Dermis blood vessel endothelial cell (primary cell): ENCODE measurements at regions not wholly inside any gene's neighbourhood (a gene's known extent, or its start where the extent isn't known, plus 50 kb on each side); places are given as distances from the start of the nearest gene placed in this dataset.
A peak's percentile ranks its signal among the peaks of the same experiment; 100 is the strongest.
"Not testable (repeated sequence)": the region's sequence is repeated elsewhere in the genome, so short reads cannot be mapped to it uniquely, and the experiment has no call there.

ENCODE experiments used
- DNase-seq: peaks from one replicate; pipeline ENCODE4 v3.0.0; 2010

DNA sequence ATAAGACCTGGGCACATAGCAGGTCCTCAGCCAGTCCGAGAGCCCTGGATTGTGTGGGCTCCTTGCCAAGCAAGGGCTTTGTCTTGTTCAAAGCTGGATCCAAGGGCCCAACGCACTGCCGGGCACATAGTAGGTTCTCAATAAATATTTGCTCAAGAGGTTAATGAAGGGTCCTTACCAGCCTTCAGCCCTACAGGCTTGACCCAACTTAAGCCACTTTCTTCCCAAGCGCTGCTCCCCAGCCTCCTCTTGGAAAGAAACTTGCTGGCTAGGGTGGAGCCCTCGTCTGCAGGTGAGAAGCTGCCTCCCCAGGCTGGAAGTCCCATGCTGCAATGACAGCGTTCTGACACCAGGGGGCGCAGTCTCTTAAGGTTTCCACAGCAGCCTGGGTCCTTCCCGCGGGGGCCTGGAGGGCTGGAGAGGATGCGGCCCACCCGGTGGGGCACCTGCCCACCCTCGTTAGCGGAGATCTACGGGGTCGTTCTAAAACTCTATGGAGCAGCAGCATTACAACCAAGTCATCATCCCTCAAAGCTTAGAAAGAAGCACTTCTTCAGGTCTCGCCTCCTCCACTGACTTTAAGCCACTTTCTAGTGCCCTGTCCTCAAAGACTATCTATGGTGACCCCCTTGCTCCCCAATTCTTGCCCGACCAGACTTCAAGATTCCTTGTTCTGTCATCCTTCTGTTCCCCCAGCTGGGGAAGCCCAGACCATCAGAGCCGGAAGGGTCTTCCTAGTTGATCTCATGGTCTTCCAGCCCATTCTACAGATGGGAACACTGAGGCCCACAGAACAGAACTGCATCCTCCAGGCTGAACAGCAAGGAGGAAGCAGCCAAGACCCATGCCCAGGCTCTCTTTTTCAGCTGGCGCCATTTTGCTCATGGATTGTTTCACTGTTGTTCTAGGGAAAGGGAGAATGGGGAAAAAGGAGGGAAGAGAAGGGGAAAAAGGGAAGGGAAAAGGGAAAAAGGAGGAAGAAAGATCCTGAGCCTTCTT, 115.4 kb downstream of the LHX2 start:
- DNase-seq, result peak; percentile 86

GRCh38 chr9:124128568-124129166, 117.1 kb downstream of the LHX2 start:
- no peak for DNase-seq

DNA sequence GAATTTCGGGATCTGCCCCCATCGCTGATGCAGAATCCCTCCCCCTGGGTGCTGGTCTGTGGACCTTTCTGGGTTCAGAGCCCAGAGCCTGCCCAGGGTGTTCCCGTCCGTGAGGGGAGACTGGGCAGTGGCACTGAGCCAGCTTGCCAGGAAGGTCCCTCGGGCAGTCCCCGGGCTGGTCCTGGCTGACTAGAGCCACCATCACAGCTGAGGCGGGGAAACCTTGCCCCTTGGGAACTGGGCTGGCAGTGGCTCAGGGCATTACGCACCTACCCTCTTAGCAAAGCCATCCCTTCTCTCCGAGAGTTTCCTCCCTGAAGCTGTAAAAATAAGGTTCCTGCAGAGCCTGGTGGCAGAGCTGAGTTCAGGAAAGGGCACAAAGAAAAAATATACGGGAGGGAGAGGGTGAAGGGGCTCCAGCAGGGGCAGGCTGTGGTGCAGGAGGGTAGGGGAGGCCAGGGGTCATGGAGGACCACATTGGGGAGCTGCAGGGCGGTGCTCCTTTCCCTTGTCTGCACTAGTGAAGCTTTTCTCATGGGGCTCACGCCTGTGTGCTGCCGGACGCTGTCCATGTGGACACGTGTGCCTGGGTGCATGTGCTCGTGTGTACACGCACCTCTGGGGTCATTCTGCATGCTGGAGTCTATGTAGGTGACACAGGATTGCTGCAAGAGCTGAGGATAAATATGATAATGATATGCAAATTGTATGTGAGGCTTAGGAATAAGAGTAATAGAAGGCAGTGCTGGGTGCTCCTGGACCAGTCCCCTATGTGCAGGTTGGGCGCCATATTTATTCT, 118.9 kb downstream of the LHX2 start:
- no peak for DNase-seq

GRCh38 chr9:124131518-124131917, 120.0 kb downstream of the LHX2 start:
- not testable (repeated sequence) for DNase-seq

- DNase-seq, result peak; percentile 58
Observed at GRCh38 chr9:124132671-124133147, 121.1 kb downstream of the LHX2 start.

DNA sequence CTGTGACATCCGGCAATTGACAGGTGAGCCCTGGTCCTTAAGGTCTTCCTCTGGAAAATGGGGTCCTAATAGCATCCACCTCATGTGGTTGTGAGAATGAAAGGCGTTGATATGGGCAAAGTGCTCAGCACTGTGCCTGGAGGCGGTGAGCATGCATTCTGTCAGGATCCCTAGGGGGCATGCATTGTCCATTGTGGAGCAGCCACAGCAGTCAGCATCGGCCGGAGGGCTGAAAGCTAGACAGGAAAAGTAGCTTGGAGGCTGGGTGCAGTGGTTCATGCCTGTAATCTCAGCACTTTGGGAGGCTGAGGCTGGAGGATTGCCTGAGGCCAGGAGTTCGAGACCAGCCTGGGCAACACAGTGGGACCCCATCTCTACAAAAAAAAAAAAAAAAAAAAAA, 122.2 kb downstream of the LHX2 start:
- DNase-seq, result peak; percentile 83

DNA sequence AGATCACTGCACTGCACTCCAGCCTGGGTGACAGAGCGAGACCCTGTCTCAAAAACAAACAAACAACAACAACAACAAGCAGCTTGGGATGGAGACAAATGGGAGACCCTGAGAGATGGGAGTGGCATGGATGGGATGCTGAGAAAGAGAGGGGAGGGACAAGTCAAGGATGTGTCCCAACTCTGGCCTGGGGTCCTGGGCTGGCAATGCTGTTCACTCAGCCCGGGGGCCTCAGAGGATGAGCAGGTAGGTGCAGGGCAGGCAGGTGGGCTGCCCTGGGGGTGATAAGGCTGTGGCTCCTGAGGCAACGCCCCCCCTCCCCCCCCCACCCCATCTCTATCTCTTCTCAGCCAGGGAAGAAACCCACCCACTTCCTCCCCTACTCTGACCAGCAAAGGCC, 123.0 kb downstream of the LHX2 start:
- DNase-seq, result no peak

DNA sequence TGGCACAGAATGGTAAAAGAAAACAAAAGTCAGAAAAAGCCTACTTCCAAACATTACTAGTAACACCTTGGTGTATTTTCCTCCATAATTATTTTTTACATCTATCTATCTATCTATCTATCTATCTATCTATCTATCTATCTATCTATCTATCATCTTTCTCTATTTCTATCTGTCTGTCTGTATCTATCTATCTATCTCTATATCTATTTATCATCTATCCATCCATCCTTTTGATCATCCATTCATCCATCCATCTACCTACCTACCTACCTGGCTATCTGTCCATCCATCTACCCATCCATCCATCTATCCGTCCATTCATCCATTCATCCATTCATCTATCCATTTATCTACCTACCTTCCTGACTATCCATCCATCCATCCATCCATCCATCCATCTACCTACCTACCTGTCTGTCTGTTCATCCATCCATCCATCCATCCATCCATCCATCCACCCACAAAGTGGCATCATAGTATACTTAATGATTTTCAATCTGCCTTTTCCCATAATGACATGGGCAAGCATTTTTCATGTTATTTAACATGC, 121.9 kb upstream of the NEK6 start:
- no peak for DNase-seq

- DNase-seq, result no peak
Observed at GRCh38 chr9:124137009-124137943, 120.5 kb upstream of the NEK6 start.

DNA sequence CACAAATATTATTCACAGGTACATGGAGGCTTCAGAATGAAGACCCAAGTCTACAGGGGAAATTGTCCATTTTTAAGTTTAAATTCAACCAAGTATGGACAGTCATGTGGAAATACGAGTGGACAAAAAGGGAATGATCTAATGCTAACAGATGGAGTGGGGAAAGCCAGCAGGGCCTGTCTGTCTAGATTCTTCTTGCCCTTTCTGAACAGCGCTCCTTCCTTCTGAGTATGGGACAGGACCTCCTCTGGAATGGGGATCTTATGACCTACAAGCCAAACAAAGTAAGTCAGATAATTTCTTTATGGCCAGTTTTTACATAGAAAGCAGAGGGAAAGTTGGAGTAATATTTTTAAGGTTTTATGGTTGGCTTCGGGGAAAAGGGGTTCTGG, 119.8 kb upstream of the NEK6 start:
- DNase-seq, result no peak

DNA sequence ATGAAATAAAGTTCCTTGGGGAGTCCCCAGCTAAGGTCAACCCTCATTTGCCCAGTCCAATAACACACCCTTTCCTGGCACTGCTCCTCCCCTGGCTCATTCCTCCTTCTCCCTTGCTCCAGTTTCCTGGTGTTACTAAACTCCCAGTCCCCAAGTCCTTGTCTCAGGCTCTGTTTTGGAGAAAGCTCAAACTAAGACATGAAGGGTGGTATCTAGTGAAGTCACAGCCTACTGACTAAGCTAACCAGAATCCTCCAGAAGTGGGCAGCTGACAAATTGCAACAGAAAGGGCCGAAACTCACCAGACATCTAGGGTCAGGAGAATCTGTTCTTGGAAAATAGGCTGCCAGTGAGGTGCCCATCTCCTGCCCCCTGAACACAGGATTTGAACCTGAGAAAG, 118.7 kb upstream of the NEK6 start:
- DNase-seq, result no peak

GRCh38 chr9:124140941-124141568, 116.7 kb upstream of the NEK6 start:
- no peak for DNase-seq

GRCh38 chr9:124144561-124145123, 113.1 kb upstream of the NEK6 start:
- peak; percentile 84 for DNase-seq

GRCh38 chr9:124146031-124146561, 111.7 kb upstream of the NEK6 start:
- DNase-seq, result peak; percentile 68

- DNase-seq, result peak; percentile 19
Observed at GRCh38 chr9:124149992-124150391, 107.8 kb upstream of the NEK6 start.

GRCh38 chr9:124163760-124164255, 93.9 kb upstream of the NEK6 start:
- no peak for DNase-seq

DNA sequence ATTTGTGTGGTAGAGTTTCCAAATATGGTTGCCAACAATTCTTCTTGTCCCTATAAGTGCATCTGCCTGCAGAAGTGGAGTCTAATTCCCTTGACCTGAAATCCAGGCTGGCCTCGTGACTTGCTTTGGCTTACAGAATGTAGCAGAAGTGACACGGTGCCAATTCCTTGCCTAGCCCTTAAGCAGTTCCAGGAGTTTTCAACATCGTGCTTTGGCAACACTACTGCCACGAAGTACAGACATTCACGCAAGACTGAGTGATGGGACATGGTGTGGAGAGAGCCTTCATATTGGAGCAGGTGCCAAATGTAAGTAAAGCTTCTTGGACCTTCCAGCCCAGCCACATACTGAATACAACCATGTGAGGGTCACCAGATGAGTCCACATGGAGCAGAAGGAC, 92.9 kb upstream of the NEK6 start:
- no peak for DNase-seq

- no peak for DNase-seq
Observed at GRCh38 chr9:124174433-124174832, 83.3 kb upstream of the NEK6 start.

DNA sequence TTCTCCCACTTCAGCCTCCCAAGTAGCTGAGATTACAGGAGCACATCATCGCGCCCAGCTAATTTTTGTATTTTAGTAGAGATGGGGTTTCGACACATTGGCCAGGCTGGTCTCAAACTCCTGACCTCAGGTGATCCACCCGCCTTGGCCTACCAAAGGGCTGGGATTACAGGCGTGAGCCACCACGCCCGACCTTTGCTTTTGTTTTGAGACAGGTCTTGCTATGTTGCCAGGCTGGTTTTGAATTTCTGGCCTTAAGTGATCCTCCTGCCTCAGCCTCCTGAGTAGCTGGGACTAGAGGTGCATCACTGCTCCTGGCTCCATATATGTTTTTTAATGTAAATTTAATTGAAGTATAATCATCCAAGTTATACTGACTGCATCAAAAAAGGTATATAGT, 80.2 kb upstream of the NEK6 start:
- DNase-seq, result not testable (repeated sequence)
